Left hindlimb (tissue), 1 donor: ENCODE measurements at regions not wholly inside any gene's neighbourhood (a gene's known extent, or its start where the extent isn't known, plus 50 kb on each side); places are given as distances from the start of the nearest gene placed in this dataset.
"Not testable (repeated sequence)": the region's sequence is repeated elsewhere in the genome, so short reads cannot be mapped to it uniquely, and the experiment has no call there.

Experiments
- DNase-seq: peaks from one replicate; pipeline ENCODE4 v3.0.0-alpha.2; 2018

DNA sequence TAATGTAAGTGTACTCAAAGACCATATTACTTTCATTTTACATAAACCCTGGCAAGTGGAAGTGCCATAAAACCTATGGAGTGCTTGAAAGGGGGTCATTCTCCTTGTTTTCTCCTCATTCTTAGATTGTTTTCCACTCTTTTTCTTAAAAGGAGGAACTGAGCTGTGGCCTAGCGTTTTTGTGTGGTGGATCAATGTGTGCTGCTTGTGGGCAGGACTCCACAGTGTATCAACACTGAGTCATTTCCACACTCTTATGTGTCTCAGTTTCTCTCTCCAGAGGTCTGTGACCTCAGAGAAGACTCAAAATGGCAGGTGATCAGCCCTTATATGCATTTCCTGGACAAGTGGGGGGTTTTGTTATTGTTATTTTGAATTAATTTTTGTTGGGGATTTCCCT lies 516.1 kb upstream of the CDH10 start:
- no peak for DNase-seq

DNA sequence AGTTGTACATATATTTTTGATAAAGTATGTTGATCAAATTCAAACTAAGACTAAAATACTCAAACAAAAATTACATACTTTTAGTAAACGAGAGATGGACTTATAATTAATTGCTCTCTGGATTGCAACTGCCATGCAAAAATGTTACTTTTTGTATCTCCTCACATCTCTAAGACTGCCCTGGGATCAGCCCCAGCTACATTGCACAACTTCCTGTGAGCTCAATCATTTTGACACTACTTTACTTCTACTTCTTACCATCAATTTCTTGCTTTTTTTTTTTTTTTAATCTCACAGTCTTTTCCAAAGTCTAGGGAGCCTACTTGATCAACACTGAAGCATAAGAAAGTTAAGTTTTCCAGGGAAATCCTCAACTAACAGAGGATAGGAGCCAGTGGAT lies 506.0 kb upstream of the CDH10 start:
- DNase-seq, result no peak

DNA sequence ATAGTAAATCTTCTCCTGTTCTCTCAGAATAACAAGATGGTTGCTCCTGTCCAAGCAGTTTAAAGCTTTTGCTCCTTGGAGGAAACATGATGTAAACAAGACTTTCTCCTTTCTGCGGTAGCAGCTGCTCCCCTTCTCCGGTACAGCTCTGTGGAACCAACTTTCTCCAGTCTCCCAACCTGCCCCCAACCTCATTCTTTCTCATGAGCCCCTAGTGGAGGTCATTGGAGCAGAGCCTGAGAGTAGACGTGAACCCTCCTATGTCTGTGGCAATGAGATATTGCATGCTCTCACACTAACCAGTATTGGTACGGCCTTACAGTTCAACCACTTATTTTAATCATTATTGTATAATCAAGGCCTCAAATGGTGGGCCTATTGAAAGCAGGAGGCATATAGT lies 483.8 kb upstream of the CDH10 start:
- DNase-seq, result no peak

DNA sequence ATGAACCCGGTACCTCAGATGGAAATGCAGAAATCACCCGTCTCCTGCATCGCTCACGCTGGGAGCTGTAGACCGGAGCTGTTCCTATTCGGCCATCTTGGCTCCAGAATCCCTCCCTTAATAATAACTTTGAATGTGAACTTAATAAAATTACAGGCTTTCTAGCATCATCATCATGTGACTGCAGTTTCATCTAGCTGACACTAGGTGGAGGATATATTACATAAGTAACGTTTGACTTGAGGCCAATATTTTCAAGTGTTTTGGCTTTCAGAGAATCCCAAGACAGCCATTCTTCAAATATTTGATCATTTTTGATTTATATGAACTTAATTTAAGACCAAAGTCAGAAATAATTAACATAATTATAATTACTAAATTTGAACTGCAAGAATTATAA lies 474.9 kb upstream of the CDH10 start:
- DNase-seq, result no peak

DNA sequence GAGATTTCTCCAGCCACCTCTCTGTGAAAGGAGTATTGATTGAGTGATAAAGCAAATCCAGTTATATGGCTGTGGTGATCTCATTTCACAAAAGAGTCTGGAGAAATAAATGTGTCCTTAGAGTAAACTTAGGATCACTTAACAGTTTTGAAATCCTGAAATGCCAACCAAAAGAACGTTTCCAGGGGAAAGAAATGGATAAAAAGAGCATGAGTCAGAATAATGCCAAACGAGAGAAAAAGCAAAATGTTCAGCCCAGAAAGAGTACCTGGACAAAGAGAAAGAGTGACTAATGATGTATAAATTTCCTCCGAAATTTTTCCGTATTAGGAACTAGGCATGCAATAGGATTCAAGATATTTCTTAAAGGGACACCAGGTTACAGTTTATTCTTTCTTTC lies 463.1 kb upstream of the CDH10 start:
- DNase-seq, result no peak

DNA sequence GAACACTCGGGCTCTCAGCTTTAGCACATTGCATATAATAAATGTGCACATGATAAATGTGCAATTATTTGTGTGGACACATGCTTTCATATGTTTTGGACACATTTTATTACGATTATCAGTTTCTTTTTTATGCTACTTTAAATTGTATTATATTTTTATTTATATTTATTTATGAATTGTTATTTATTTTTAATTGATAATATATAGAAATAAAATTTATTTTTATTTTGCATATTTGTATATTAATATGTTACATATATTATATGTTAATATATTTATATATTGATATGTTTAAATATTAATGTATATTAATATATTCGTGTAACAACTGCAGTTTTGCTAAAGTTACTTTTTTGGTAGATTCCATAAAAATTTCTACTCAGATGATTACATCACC lies 454.8 kb upstream of the CDH10 start:
- no peak for DNase-seq

DNA sequence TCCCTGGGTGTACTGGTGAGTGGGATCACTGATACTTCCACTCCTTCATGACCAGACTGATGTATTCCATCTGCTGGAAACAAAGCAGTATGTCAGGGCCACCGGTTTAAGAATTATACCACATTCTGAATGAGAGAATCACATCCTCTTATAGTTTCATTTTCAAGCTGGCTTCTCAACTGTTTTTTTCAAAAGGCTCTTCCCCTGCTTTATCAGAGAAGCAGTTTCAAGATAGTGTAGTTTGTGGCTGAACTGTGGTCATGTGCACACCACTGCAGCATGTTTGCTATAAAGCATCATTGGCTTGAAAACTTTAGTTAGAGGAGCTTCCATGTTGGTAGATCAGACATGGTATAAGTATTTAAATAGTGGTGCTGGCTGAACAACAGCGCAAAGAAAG lies 450.5 kb upstream of the CDH10 start:
- no peak for DNase-seq

DNA sequence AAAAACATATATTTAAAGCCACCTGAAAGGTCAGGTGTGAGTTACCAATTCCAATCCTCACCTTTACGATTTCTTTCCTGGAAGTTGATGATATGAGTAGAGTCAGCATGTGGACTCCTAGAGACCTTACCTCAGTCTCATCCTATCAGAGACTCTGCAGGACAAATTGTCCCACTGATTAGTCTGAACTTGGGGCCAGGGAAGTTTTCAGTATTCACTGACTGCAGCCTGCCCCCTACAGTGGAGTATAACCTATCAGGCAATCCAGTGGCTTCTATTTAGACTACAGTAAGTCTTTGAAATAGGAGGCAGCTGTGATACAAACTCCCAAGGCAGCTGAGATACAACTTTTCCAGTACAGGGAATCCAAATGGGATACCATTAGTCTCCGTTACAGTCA lies 449.4 kb upstream of the CDH10 start:
- no peak for DNase-seq

DNA sequence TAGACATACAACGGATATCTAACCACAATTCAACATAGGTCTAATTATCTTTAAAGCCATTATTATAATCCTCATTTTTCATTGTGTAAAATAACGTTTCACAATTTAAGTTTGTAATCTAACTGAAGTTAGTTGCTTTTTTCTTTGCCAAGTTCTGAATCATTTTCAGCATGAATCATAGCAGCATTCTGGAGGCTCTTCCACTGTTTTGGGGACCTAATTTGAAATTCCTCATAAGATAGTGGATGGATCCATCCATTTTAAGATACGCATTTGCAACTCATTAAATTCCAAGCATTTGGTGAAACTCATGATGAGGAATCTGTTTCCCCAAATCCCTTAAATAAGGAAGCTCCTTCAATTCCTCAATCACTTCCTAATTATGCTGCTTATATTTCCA lies 447.1 kb upstream of the CDH10 start:
- DNase-seq, result no peak

DNA sequence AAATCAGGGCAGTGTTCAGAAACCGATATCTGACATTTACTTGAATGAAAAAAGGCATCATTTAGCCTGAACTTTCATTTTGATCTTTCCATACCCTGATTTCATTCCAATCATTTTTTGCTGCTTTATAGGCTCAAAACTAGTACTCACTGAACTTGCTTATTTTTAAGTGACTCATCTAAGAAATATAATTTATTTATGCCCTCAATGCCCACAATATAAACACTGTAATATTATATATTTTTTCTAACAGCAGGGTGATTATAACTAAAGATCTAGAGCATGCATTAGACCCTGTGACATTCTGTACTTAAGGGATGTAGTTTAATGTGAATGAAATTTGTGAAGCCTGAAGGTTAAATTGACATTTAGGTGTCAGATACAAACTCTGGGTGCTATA lies 446.1 kb upstream of the CDH10 start:
- no peak for DNase-seq

DNA sequence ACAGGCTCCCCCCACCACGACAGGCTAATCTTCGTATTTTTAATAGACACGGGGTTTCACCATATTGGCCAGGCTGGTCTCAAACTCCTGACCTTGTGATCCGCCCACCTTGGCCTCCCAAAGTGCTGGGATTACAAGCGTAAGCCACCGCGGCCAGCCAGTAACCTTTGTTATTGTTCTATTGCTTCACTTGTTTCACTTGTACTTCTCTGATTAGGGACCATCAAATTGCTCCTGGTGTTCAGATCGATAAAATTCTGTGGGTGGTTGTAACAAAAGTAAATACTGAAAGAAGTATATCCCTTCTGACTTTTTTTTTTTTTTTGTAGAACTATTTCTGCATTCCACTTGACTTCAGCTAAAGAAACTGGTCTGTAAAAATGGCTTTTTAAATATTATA lies 445.5 kb upstream of the CDH10 start:
- DNase-seq, result no peak

DNA sequence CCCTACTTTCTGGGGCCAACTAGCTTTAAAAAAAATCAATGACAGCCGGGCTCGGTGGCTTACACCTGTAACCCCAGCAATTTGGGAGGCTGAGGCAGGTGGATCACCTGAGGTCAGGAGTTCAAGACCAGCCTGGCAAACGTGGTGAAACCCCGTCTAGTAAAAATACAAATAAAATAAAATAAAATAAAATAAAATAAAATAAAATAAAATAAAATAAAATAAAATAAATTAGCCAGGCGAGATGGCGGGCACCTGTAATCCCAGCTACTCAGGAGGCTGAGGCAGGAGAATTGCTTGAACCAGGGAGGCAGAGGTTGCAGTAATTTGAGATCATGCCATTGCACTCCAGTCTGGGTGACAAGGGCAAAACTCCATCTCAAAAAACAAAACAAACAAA lies 443.9 kb upstream of the CDH10 start:
- DNase-seq, result not testable (repeated sequence)

DNA sequence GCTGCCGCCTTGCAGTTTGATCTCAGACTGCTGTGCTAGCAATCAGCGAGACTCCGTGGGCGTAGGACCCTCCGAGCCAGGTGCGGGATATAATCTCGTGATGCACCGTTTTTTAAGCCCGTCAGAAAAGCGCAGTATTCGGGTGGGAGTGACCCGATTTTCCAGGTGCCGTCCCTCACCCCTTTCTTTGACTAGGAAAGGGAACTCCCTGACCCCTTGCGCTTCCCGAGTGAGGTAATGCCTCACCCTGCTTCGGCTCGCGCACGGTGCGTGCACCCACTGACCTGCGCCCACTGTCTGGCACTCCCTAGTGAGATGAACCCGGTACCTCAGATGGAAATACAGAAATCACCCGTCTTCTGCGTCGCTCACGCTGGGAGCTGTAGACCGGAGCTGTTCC lies 438.5 kb upstream of the CDH10 start:
- DNase-seq, result not testable (repeated sequence)

DNA sequence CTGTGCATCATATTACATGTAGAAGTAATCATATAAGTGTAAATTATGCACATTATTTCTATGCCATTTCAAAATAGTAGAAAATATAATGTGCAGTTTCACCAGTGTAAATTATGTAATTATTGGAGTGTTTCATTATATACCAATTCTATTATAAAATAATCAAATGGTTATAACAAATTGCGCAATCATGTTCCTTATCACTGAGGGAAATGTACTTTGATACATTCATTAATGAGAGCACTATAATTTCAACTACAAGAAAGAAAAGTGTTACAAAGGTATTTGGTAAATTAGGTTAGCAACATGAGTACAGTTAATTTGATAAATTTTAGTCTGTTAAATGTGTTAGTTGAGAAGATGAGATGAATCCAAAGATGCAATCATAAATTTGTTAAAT lies 421.5 kb upstream of the CDH10 start:
- DNase-seq, result no peak

DNA sequence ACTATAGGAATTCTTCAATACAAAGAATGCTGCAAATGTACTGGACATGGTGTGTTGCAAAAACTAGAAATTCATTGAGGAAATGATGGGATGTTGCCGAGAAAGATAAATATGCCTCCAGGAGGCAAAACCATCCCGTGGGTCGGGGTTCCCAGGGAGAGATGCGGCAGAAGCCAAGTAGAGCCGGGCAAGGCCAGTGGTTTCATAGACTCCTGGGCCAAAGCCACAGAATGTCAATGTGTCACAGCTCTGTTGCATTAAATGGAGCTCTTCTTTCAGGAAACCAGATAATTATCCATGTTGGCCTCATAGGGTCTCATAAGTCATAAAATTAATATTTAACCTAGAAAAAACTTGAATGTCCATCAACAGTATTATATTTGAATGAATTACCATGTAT lies 419.5 kb upstream of the CDH10 start:
- no peak for DNase-seq

DNA sequence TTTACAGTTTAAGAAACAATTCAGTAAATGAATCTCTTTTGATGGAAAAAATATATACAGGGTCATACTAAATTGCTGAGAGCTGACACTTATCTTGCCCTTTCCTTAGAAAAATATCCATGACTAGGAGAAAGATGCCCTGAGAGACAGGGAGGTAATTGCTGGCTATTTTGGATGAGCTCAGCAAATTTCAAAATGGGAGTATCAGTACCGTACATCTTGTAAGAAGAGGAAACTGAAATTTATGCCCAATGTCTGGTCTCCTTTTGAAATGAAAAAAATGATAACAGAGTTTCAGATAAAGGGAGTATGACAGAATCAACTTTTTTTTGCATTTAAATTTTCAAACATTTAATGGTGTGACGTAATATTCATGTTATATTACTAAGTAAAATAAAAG lies 415.8 kb upstream of the CDH10 start:
- DNase-seq, result no peak

DNA sequence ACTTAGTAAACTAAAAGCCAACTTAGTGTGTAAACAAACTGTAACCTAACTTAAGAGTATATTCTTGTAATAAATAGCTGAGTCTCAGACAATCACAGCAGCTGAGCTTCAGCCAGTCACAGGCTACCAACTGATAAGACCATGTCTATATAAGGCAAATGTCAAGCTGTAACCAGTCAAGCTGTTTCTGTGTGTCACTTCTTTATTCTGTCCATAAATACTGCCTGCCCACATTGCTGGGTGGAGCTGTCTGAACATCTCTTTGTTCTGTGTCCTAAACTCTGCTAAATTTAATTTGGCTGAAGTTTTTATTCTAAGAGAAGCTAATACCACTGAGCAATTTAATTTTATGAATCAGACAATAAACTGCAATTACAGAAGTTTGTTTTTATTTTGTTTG lies 412.1 kb upstream of the CDH10 start:
- DNase-seq, result no peak

DNA sequence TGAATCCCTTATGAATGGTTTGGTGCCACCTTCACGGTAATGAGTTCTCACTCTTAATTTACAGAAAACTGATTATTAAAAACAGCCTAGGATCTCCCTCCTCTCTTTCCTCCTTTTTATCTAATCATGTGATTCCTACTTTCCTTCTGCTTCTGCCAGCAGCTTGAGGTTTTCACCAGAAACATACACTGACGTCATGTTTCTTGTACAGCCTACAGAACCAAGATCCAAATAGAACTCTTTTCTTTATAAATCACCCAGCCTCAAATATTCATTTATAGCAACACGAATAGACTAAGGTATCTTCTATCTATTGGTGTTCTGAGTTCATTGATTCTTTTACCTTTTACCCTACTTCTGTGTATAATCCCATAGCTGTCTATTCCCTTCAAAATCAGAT lies 388.9 kb upstream of the CDH10 start:
- no peak for DNase-seq

DNA sequence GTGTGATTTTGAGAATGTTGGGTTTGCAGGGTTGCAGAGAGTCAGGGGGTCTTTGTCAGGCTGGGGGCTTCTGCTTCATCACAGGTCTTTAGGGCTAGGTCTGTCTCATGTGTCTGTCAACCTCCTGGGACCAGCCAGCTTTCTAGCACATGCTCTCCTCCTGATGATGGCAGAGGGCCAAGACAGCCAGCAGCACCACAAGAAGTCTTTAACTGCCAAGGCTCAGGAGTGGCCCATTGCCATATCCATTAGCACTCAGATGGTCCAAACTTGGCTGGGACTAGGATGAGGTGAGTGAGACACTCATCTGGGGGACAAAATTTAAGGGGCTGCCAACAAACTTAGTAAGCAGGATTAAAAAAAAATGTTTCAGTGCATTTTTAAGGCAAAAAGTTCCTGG lies 384.2 kb upstream of the CDH10 start:
- no peak for DNase-seq

DNA sequence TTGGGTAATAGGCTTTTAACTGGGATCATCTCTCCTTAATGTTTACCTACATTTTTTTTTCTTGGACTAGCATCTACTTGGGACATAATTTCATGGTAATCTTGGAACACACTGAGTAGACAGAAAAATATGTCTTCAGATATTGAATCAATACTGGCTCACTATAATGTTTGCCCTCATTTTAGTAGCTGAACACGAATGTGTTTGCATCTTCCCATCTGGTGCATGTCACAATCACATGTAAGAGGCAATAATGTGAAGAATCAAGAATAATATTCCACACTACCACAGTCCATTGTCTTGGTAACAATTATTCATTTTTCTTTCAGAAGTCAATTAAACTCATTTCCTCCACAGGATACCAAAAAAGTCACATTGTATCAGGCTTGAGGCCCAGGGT lies 382.7 kb upstream of the CDH10 start:
- DNase-seq, result no peak

DNA sequence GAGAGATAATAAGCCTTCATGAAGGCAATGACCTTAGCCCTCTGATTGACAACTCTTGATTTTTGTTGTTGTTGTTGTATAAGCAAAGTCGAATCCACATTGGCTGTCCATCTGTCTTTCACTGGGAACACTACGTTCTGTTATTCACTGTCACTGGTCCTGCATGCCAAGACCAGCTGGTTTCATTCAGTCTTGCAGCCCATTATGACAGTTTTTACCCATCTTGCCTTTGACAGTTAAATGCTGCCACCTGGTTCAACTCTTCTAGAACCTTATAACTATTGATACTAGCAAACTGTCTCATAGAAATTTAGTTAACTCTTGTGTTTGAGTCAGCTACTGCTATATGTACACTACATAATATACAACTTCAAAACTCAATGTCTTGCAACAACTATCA lies 382.3 kb upstream of the CDH10 start:
- no peak for DNase-seq

DNA sequence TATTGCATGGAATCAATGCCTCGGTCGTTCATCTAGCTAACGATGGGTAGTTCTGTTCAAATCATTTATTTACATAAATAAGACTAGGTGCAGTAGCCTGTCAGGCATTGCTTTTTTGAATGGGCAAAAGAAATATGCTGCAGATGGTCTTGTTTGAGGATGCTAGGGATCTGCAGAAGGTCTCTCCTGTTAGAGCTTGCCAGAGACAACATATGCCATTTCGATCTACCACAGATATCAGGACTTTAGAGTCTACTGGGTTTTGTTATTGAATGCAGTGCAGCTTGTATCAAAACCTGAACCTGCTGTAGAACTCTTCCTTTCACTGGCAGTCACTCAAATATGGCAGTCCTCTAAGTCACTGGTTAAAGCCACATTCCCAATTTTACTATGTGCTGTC lies 381.1 kb upstream of the CDH10 start:
- DNase-seq, result no peak

DNA sequence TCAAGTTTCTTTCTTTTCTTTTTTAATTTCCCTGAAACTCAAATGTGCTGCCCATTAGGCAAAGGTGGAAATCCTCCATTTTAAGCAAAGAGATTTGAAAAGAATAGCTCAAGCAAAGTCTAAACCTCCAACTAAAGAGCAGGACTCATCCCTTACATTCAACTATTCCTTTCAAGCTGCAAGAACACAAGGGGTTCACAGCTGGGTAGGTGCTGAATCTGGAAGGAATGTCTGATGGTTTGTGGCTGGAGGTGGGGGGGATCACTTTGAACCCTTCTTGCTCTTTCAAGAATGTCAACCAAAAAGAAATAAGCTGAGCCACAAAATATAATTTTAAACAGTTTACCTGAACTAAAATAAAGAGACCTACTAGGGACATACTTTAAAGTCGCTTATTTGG lies 375.7 kb upstream of the CDH10 start:
- no peak for DNase-seq

DNA sequence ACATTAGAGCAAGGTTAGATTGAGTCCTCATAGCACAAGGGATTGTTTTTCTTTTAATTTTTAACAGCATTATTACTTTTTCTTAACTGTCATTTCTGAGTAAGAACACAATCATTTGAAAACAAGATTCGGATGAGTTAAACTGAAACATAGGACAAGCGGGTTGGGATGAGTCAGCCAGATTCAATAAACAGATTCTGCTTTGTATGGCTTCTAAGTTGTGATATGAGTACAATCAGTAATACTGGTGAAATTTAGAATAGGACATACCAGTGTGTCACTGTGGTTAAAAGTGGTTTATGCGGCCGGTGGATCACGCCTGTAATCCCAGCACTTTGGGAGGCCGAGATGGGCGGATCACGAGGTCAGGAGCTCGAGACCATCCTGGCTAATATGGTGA lies 364.3 kb upstream of the CDH10 start:
- DNase-seq, result no peak

DNA sequence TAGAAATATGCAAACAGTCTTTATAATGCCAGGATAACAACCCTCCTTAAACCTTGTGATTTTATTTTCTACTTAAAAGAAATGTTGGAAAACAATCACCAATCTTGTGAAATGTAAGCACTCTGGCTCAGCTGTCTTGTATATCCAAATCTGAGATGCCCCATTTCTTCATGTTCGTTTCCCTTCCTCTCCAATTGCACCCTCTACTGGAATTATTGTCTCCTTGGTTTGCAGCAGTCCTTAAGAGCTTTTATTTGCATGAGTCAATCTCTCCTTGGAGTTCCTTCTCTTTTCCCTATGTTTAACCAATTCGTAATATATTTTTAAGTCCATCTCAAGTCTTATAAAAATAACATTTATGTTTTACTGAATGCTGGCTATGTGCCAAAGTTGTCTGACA lies 362.0 kb upstream of the CDH10 start:
- DNase-seq, result no peak

DNA sequence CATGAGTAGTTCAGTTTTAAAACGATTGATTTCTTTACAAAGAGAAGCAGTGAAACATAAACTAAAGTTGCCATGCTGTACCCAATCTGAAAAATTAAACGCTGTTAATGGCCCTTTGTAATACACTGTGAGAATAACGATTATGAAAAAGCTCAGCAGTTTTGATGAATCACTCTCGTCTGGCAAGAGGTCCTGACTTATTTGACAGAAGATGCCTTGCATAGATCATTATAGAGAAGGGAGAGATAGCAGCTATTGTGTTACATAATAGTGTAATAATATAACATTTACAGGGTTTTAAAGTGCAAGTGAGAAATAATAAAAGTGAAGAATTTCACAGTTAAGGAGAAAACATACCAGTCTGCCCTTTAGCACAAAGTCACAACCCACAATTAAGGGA lies 361.5 kb upstream of the CDH10 start:
- no peak for DNase-seq

DNA sequence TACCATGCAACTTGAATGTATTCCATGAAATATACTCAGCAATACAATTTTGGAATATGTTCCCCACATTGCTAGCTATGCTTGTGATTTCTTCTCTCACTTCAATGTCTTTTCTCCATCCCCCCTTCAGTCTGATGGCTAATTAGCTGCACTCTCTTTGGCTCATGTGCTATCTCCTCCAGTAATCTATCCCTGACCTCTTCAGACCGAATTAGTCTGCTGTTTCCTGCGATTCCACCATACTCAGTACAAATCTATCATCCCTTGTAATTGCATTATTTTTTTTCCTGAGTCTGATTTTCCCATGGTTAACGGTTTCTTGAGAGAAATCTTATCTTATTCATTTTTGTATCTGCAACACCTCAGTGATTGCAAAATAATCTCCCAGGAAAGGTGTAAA lies 360.7 kb upstream of the CDH10 start:
- DNase-seq, result no peak
